H1 (cell line): ENCODE measurements at regions not wholly inside any gene's neighbourhood (a gene's known extent, or its start where the extent isn't known, plus 50 kb on each side); places are given as distances from the start of the nearest gene placed in this dataset.
A peak's percentile ranks its signal among the peaks of the same experiment; 100 is the strongest.

Experiments used
- CTCF ChIA-PET: fragments of 300-600 bp; sonication (Branson Sonifier 250); formaldehyde crosslinking; loops from one replicate; lab custom pipeline; 2021; ENCODE audit not compliant: partially characterized antibody; lab: Charles Lee
- POLR2A ChIA-PET: fragments of 300-600 bp; sonication (Branson Sonifier 250); formaldehyde crosslinking; loops from one replicate; lab custom pipeline; 2021; ENCODE audit warnings: inconsistent platforms; ENCODE audit not compliant: partially characterized antibody; lab: Charles Lee
- DNase-seq, 2 experiments: peaks; one replicate each; pipeline versions ENCODE4 v3.0.0 to v3.0.0-alpha.2; 2010 to 2022; ENCODE audit warnings: low spot score in 2 of 2, low read depth in 1 of 2, mixed read lengths in 1 of 2
- FAIRE-seq: peaks from 2 replicates; lab custom pipeline; 2011; peaks lifted over from hg19 to GRCh38; lab: Jason Lieb, UNC
- H2AFZ ChIP-seq: 2 replicates; pipeline ENCODE4 v1.8.1; 2012; ENCODE audit warnings: low read length, inconsistent platforms
- H2AK5ac ChIP-seq: 2 replicates; pipeline ENCODE4 v1.6.1; 2013; ENCODE audit warnings: low read depth, low read length
- H2BK120ac ChIP-seq: replicated peaks from 2 replicates; pipeline ENCODE3; 2013; ENCODE audit warnings: low read depth, low read length, inconsistent platforms
- H2BK12ac ChIP-seq: 2 replicates; pipeline ENCODE4 v1.6.1; 2013; ENCODE audit warnings: low read depth, low read length
- H2BK15ac ChIP-seq: 2 replicates; pipeline ENCODE4 v1.6.1; 2013; ENCODE audit warnings: low read length
- H2BK20ac ChIP-seq: 2 replicates; pipeline ENCODE4 v1.6.1; 2013; ENCODE audit warnings: low read length
- H2BK5ac ChIP-seq: 2 replicates; pipeline ENCODE4 v1.6.1; 2013; ENCODE audit warnings: low read depth, low read length
- H3K14ac ChIP-seq: 2 replicates; pipeline ENCODE4 v1.6.1; 2013; ENCODE audit warnings: inconsistent platforms; ENCODE audit not compliant: insufficient read length
- H3K18ac ChIP-seq: 2 replicates; pipeline ENCODE4 v1.6.1; 2013; ENCODE audit warnings: low read length; ENCODE audit errors: extremely low read depth
- H3K23ac ChIP-seq: 2 replicates; pipeline ENCODE4 v1.6.1; 2013; ENCODE audit warnings: inconsistent platforms; ENCODE audit not compliant: insufficient read length
- H3K23me2 ChIP-seq: 2 replicates; pipeline ENCODE4 v1.6.1; 2013; ENCODE audit warnings: low read depth, low read length
- H3K27ac ChIP-seq: 2 replicates; pipeline ENCODE4 v1.6.1; 2011; ENCODE audit warnings: low read depth, low read length, inconsistent platforms
- H3K27me3 ChIP-seq, 4 experiments: replicated peaks in 1 of 4; 1 replicate in 1 of 4; 2 replicates in 3 of 4; pipeline versions ENCODE4 v1.6.1 to v1.8.1; 2011 to 2013; ENCODE audit warnings: low read length in 3 of 4, mild to moderate bottlenecking in 3 of 4, inconsistent platforms in 2 of 4, mixed read lengths in 2 of 4, moderate library complexity in 1 of 4; ENCODE audit not compliant: control insufficient read depth in 3 of 4, insufficient read depth in 3 of 4; ENCODE audit errors: extremely low read depth in 1 of 4
- H3K36me3 ChIP-seq, 4 experiments: 2 replicates each; pipeline versions ENCODE4 v1.6.1 to v1.8.1; 2011 to 2013; ENCODE audit warnings: mild to moderate bottlenecking in 4 of 4, low read length in 3 of 4, moderate library complexity in 2 of 4, control low read depth in 1 of 4, inconsistent platforms in 1 of 4; ENCODE audit not compliant: insufficient read depth in 4 of 4, control insufficient read depth in 2 of 4
- H3K4ac ChIP-seq: replicated peaks from 2 replicates; pipeline ENCODE3; 2013; ENCODE audit warnings: low read length, low read depth, mixed read lengths, inconsistent platforms; ENCODE audit not compliant: insufficient read length
- H3K4me1 ChIP-seq, 4 experiments: replicated peaks in 1 of 4; 1 replicate in 1 of 4; 2 replicates in 3 of 4; pipeline versions ENCODE4 v1.6.1 to v1.8.1; 2011 to 2013; ENCODE audit warnings: low read length in 3 of 4, inconsistent platforms in 2 of 4, mixed read lengths in 1 of 4; ENCODE audit not compliant: insufficient read depth in 4 of 4, control insufficient read depth in 3 of 4
- H3K4me2 ChIP-seq, 2 experiments: 2 replicates each; pipeline versions ENCODE4 v1.6.1 to v1.8.1; 2011 to 2013; ENCODE audit warnings: low read depth in 2 of 2, low read length in 2 of 2, control low read depth in 1 of 2, inconsistent platforms in 1 of 2, mild to moderate bottlenecking in 1 of 2; ENCODE audit not compliant: insufficient read depth in 1 of 2
- H3K4me3 ChIP-seq, 4 experiments: fragments of 200-600, 300-600 bp in 1 of 4; sonication (generic), shearing (Covaris generic), sonication (Bioruptor Twin) in 1 of 4; 2 replicates each; pipeline versions ENCODE4 v1.5.1 to v1.8.1; 2011 to 2016; ENCODE audit warnings: low read length in 4 of 4, low read depth in 3 of 4, control low read depth in 2 of 4, inconsistent platforms in 2 of 4, mild to moderate bottlenecking in 2 of 4, mixed read lengths in 1 of 4, moderate library complexity in 1 of 4; ENCODE audit not compliant: insufficient read depth in 2 of 4; ENCODE audit errors: extremely low read depth in 1 of 4
- H3K56ac ChIP-seq: replicated peaks from 2 replicates; pipeline ENCODE3; 2013; ENCODE audit warnings: low read depth, mild to moderate bottlenecking, mixed read lengths, low read length, inconsistent platforms; ENCODE audit not compliant: insufficient read length
- H3K79me1 ChIP-seq: 2 replicates; pipeline ENCODE4 v1.6.1; 2013; ENCODE audit warnings: low read depth, low read length, control low read depth
- H3K79me2 ChIP-seq, 2 experiments: 2 replicates each; pipeline versions ENCODE4 v1.6.1 to v1.8.1; 2012 to 2013; ENCODE audit warnings: low read length in 2 of 2, mild to moderate bottlenecking in 2 of 2, inconsistent platforms in 1 of 2; ENCODE audit not compliant: insufficient read depth in 2 of 2, control insufficient read depth in 1 of 2
- H3K9ac ChIP-seq, 4 experiments: replicated peaks in 1 of 4; 1 replicate in 1 of 4; 2 replicates in 3 of 4; pipeline versions ENCODE4 v1.6.1 to v1.8.1; 2011 to 2013; ENCODE audit warnings: low read depth in 3 of 4, low read length in 3 of 4, control low read depth in 2 of 4, mild to moderate bottlenecking in 2 of 4, moderate library complexity in 2 of 4, inconsistent platforms in 1 of 4; ENCODE audit errors: extremely low read depth in 1 of 4
- H3K9me3 ChIP-seq, 2 experiments: 2 replicates each; pipeline versions ENCODE4 v1.6.1 to v1.8.1; 2012 to 2013; ENCODE audit warnings: mild to moderate bottlenecking in 2 of 2, moderate library complexity in 2 of 2, control low read depth in 1 of 2, inconsistent platforms in 1 of 2, low read depth in 1 of 2, low read length in 1 of 2, mixed read lengths in 1 of 2; ENCODE audit not compliant: insufficient read depth in 2 of 2
- H4K20me1 ChIP-seq, 2 experiments: replicated peaks in 1 of 2; 2 replicates each; pipeline versions ENCODE3 to v1.8.1; 2011 to 2013; ENCODE audit warnings: inconsistent platforms in 2 of 2, low read length in 2 of 2, mild to moderate bottlenecking in 1 of 2; ENCODE audit not compliant: insufficient read depth in 2 of 2, control insufficient read depth in 1 of 2
- H4K5ac ChIP-seq: 2 replicates; pipeline ENCODE4 v1.6.1; 2013; ENCODE audit warnings: low read length, low read depth, mixed read lengths, inconsistent platforms; ENCODE audit not compliant: insufficient read length
- H4K8ac ChIP-seq: 2 replicates; pipeline ENCODE4 v1.8.0; 2013; ENCODE audit warnings: mild to moderate bottlenecking, moderate library complexity, low read length, inconsistent platforms; ENCODE audit not compliant: insufficient read depth; ENCODE audit errors: extremely low read depth
- H4K91ac ChIP-seq: replicated peaks from 2 replicates; pipeline ENCODE3; 2013; ENCODE audit warnings: low read length, mixed read lengths, inconsistent platforms; ENCODE audit not compliant: insufficient read length
- EP300 ChIP-seq, 2 experiments: IDR thresholded peaks; 1 replicate in 1 of 2; 2 replicates in 1 of 2; pipeline ENCODE4 v1.6.1; 2011 to 2012; ENCODE audit warnings: low read depth in 2 of 2, low read length in 2 of 2, mild to moderate bottlenecking in 2 of 2, borderline replicate concordance in 1 of 2, inconsistent platforms in 1 of 2, moderate library complexity in 1 of 2
- WGBS, 2 experiments: shearing (Covaris generic) in 1 of 2; methylation state at CpG; one replicate each; pipeline versions ENCODE4 v1.1.6 to v1.1.7; 2013 to 2015; ENCODE audit warnings: low lambda C conversion rate in 2 of 2, mixed read lengths in 2 of 2, inconsistent platforms in 1 of 2, low coverage in 1 of 2, missing lambda C conversion rate in 1 of 2; ENCODE audit not compliant: insufficient replicate concordance in 2 of 2, insufficient coverage in 1 of 2, insufficient read length in 1 of 2; ENCODE audit errors: extremely low coverage in 1 of 2, missing lambda C conversion rate in 1 of 2; 5-methylcytosine and 5-hydroxymethylcytosine counted together

DNA sequence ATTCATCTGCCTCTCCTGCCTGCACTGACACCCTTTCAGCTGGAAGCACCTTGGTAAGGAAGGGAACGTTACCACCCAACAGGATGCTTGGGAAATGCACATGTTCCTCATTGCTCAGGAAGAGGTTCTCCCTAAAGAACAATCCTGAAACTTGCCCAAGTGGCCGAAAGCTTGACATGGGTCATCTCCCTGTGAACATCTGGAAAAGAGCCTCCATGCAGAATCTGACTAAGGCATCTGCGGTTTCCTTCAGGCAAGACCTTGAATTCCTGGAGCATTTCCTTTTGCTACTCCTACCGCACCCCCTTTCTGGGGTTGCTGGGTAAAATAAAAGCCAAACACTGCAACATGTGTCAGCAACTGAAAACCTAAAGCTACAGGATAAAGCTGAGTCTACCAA, 68.7 kb upstream of the SNRK start:
- no peak overlapping the region for H3K56ac ChIP-seq
- H3K4me1 ChIP-seq = no peaks in the 10 kb centered on the region
- DNase-seq = peak in 1 of 2 experiments; percentile 24
- H3K4me2 ChIP-seq = no peak overlapping the region
- H2BK15ac ChIP-seq = no peak overlapping the region
- no peaks in the 10 kb centered on the region for H4K20me1 ChIP-seq
- H3K79me1 ChIP-seq = no peaks in the 10 kb centered on the region
- H2AK5ac ChIP-seq = no peak overlapping the region
- H3K4me3 ChIP-seq = no peak overlapping the region
- H4K91ac ChIP-seq = no peak overlapping the region
- no peaks in the 10 kb centered on the region for H3K79me2 ChIP-seq
- no peak overlapping the region for H2BK120ac ChIP-seq
- H4K8ac ChIP-seq = no peak overlapping the region
- no peak overlapping the region for H2BK20ac ChIP-seq
- 87% methylated on average over 4 of the region's 4 CpGs; no CpG with 5 or more reads in 1 of the 2 experiments for WGBS, 2 experiments
- H2BK5ac ChIP-seq = no peak overlapping the region
- no peak overlapping the region for H3K4ac ChIP-seq
- H3K9me3 ChIP-seq = peaks cover 0 to 3% of the 10 kb centered on the region in 2 experiments; a peak in 1 of 4 replicates
- no peak overlapping the region for H4K5ac ChIP-seq
- no peak overlapping the region for H3K9ac ChIP-seq
- CTCF ChIA-PET = no interaction called here
- TF ChIP-seq EP300 (IDR thresholded peaks at IDR 0.05; ENCODE audit: borderline replicate concordance in 1 of 2, low read depth in 2 of 2, low read length in 2 of 2) = no peak
- H3K27ac ChIP-seq = no peak overlapping the region
- no peak overlapping the region for H3K18ac ChIP-seq
- POLR2A ChIA-PET = interaction anchor here (0.6 kb wide), 1 partner anchor 74 kb away, joined by 3 read pairs; no protein-coding TSS in a partner anchor
- no peak overlapping the region for H3K14ac ChIP-seq
- H3K27me3 ChIP-seq = no peaks in the 10 kb centered on the region; a peak in 1 of 7 replicates
- H3K23me2 ChIP-seq = no peaks in the 10 kb centered on the region
- no peaks in the 10 kb centered on the region for H3K36me3 ChIP-seq
- no peak for FAIRE-seq
- no peak overlapping the region for H3K23ac ChIP-seq
- H2BK12ac ChIP-seq = no peak overlapping the region
- no peak overlapping the region for H2AFZ ChIP-seq
